ENCODE measurements at regions not wholly inside any gene's neighbourhood (a gene's known extent, or its start where the extent isn't known, plus 50 kb on each side); places are given as distances from the start of the nearest gene placed in this dataset.

GRCh38 chr2:8617048-8617447, 64.8 kb upstream of the ID2 start:
- no peak for TF ChIP-seq CTCF (IDR thresholded peaks at IDR 0.05)
- no peak for TF ChIP-seq EP300 (IDR thresholded peaks at IDR 0.05)
- no peak for TF ChIP-seq POLR2A (IDR thresholded peaks at IDR 0.05; ENCODE audit: low read depth)
- no peak for TF ChIP-seq POLR2AphosphoS5 (IDR thresholded peaks at IDR 0.05)

Measured in esophagus muscularis mucosa (tissue), 4 donors.